ENCODE measurements at regions not wholly inside any gene's neighbourhood (a gene's known extent, or its start where the extent isn't known, plus 50 kb on each side); places are given as distances from the start of the nearest gene placed in this dataset.

GRCh38 chr3:162492446-162493081 lies 996.0 kb downstream of the OTOL1 start:
- CTCF ChIA-PET = no interaction called here
- no peak for TF ChIP-seq CTCF (conservative IDR thresholded peaks at IDR 0.05; ENCODE audit: low read depth)

GRCh38 chr3:162498626-162499025 lies 1002.0 kb downstream of the OTOL1 start:
- POLR2A ChIA-PET (ENCODE audit: low non-redundant PET) = no interaction called here
- no peak for DNase-seq (ENCODE audit: low spot score)
- TF ChIP-seq CTCF (conservative IDR thresholded peaks at IDR 0.05; ENCODE audit: low read depth) = no peak
- no peak overlapping the region for H3K27ac ChIP-seq
- CTCF ChIA-PET = no interaction called here

More at GRCh38 chr3:162492446-162493081, 996.0 kb downstream of the OTOL1 start:
- POLR2A ChIA-PET (ENCODE audit: low non-redundant PET) = no interaction called here
- no peak overlapping the region for H3K27ac ChIP-seq
- peak; percentile 1 for DNase-seq (ENCODE audit: low spot score)

GRCh38 chr3:162507397-162507796 lies 1010.8 kb downstream of the OTOL1 start:
- no peak for TF ChIP-seq CTCF (conservative IDR thresholded peaks at IDR 0.05; ENCODE audit: low read depth)
- no peak overlapping the region for H3K27ac ChIP-seq
- DNase-seq (ENCODE audit: low spot score) = no peak
- ChIA-PET CTCF (interaction anchor here (0.6 kb wide), 1 partner anchor 170 kb away, joined by 4 read pairs; no protein-coding TSS in a partner anchor), POLR2A (ENCODE audit: low non-redundant PET) (no interaction called here)

GRCh38 chr3:162512488-162512887 lies 1015.9 kb downstream of the OTOL1 start:
- H3K27ac ChIP-seq = no peak overlapping the region
- no peak for DNase-seq (ENCODE audit: low spot score)
- TF ChIP-seq CTCF (conservative IDR thresholded peaks at IDR 0.05; ENCODE audit: low read depth) = no peak
- POLR2A ChIA-PET (ENCODE audit: low non-redundant PET) = no interaction called here
- CTCF ChIA-PET = no interaction called here

- ChIA-PET CTCF (no interaction called here), POLR2A (ENCODE audit: low non-redundant PET) (no interaction called here)
- TF ChIP-seq CTCF (conservative IDR thresholded peaks at IDR 0.05; ENCODE audit: low read depth) = no peak
- DNase-seq (ENCODE audit: low spot score) = no peak
- no peak overlapping the region for H3K27ac ChIP-seq
Observed at GRCh38 chr3:162517110-162517509, 1020.5 kb downstream of the OTOL1 start.

- no peak for DNase-seq (ENCODE audit: low spot score)
- CTCF ChIA-PET = no interaction called here
- TF ChIP-seq CTCF (conservative IDR thresholded peaks at IDR 0.05; ENCODE audit: low read depth) = no peak
- POLR2A ChIA-PET (ENCODE audit: low non-redundant PET) = no interaction called here
- no peak overlapping the region for H3K27ac ChIP-seq
Observed at GRCh38 chr3:162521669-162522068, 1025.1 kb downstream of the OTOL1 start.

Measured in RWPE1 (cell line).